Left renal cortex interstitium (tissue), 4 donors: ENCODE measurements at regions not wholly inside any gene's neighbourhood (a gene's known extent, or its start where the extent isn't known, plus 50 kb on each side); places are given as distances from the start of the nearest gene placed in this dataset.
"Not testable (repeated sequence)": the region's sequence is repeated elsewhere in the genome, so short reads cannot be mapped to it uniquely, and the experiment has no call there.

Source experiments
- DNase-seq, 4 donors: peaks; one replicate each; pipeline ENCODE4 v3.0.0-alpha.2; 2013; ENCODE audit warnings: low read depth in 4 of 4, low spot score in 2 of 4, missing footprints in 1 of 4

DNA sequence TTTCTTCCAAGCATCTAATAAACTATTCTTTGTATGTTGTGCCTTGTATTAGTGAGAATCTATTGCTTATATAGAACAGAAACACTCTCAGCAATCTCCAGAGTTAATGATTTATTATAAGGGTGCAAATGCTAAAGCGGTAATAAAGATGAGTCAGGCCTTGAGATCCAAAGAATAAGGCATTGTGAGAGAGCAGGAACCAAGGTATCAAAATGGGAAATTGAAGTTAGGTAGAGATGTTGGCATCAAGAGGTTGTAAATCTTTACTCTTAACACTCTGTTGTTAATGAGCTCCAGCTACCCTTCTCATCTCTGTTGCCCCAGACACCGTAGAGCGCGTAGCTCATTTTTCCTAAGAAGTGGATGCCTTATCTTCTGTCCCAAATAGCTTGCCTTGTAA lies 375.2 kb downstream of the ARL4A start:
- no peak for DNase-seq

DNA sequence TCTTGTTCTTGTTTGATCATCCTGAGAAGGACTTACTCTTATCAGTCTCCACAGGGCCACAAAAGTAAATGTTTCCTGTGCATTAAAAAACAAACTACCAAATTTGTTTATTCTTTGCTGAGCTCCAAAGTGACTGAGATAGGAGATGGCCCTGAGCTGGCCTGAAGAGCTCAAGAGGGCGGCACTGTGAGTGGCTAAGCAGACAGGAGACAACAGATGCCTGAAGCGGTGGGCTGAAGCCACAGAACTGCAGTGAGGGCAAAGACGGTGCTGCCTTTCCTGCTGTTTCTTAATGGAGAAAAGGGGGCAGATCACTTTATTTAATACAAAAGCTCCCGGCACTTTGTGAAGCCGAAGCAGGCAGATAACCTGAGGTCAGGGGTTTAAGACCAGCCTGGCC lies 379.6 kb downstream of the ARL4A start:
- DNase-seq: no peak

DNA sequence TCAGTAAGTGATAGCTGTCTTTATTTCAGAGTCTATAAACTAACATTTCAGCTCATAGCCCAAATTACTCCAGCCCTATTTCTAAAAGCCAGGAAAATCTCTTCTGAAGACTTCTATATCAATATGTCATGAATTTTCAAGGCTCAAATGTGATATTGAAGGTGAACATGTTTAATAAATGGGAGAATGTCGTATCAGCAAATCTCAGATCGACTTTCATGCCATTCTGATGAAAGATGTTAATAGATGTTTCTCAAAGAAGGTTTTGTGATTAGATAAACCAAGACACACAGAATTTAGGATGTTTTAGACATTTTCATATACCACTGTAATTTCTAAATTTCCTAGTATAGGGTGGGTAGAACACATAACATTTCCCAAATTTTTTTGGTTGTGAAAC lies 380.6 kb downstream of the ARL4A start:
- no peak for DNase-seq

DNA sequence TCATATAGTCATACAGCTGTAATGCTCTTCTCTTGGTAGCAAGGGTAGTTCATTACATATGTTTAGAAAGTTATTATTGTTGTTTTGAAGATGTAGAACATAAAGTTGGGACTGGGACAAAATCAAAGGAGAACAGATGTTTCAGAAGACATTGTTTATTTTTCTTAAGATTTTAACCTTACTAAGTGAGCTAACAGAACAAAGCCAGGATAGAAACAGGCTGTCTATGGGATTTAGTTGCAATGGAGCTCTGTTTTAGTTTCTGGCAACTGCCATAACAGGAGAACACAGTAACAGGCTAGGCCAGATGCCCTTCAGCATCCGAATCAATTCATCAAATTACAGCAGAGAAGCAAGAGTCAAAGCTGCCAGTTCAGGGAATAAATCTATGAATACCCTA lies 382.4 kb downstream of the ARL4A start:
- DNase-seq: no peak

DNA sequence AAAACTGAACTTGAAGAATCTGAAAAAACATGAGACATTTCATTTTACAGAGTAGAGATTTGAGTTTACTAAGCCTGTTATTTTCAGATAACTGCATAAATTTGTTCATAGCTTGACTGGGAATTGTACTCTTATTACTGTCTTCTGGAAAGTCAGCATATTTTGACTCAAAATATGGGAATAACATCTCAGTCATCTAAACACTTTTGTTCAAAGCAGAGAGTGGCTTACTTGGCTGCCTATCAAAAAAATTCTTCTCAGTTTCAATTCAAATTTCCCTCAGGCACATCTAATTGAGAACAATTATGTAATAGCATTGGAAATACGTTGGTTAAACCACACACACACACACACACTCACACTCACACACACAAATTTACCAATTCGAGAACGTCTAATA lies 384.6 kb downstream of the ARL4A start:
- DNase-seq: no peak

DNA sequence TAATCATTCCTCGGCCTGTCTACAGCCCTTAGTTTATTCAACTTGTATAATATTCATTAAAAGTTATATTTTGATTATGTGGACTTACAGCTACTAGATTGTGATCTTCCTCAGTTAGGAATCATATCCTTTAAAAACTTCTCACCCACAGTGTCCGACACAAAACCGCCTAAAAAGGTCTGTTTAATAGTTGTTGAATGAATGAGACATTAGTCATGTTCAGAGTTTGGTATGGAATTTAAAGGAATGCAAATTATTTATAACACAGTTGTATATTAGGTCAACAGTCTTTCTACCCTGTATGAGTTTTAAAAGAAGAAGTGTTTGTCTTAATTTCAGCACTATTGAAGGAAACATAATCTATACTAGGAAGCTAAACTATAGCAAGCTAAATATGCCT lies 390.0 kb downstream of the ARL4A start:
- no peak for DNase-seq

DNA sequence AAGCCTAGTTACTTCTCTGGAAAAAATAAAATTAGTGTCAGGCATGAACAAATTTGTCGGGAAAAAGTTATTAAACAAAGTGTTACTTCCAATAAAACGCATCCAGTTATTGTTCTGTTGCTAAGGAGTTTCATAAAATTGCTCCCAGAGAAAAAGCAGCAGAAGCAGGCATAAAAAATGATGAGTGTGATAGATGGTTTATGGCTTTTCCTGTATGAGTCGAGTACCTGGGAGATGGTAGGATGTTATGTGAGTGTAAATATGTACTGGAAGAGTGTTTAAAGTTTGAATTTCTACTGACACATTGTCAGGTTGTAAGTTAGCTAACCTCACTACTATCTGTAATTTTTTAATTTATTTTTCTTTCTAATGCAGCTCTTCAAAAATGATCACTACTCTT lies 390.7 kb downstream of the ARL4A start:
- no peak for DNase-seq

DNA sequence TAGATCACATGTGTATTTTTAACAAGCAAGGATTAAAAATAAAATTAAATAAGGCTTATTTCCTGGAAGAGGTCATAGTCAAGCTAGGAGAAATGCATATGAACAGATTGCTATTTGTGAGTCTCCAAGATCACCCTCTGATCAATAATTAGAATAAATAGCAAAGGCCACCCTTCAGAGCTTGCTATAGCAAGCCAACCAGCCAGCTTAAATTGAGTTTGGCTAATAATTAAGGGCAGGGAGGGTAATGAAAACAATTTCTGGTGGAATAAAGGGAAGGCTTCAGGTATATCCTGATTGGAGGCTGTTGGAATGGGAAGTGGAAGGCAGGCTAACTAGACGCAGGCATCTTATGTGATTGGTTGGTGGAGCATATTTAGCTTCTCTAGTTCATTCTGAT lies 403.5 kb downstream of the ARL4A start:
- DNase-seq: no peak

DNA sequence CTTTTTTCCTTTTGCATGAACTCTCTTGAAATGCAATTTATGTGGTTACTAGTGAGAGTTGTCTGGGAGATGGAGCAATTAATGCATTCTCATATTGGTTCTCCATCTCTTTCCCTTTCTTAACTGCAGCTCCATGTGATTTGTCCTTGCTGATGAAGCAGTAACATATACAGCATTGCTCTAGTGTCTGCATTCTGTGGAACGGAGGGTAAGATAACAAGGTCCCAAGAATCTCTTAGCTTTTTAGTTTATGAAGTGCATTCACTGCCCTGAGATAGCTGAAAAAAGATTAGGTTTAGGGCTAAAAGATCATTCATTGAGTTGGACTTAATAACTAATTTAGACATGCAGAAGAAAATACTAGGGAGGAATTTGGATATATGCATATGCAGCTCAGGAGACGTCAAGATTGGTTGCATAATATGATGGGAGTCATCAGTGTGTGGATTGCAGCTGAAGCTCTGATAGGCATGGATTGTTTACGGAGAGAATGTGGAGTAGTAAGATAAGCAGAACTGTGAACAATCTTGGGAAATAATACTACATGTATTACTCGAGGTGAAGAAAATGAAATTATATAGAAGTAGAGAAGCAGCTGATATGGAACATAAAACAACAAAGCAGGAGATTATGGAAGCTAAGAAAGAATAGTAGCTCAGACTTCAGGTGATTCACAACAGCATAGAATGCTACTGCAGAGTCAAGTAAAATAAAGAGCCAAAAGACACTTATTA lies 404.7 kb downstream of the ARL4A start:
- no peak for DNase-seq

DNA sequence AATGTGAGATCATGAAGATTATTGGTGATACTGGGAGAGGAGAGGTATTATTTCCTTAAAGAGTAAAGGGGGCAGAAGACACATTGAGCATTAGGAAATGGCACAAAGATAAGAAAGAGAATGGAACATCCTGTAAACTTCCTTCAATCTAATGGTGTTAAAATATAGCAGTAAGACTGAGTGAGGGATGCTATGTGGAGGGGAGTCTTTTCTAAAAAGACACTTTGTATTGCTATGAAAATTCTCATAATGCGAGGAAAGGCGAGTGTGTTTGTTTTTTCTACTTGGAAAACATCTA lies 405.2 kb downstream of the ARL4A start:
- no peak for DNase-seq

DNA sequence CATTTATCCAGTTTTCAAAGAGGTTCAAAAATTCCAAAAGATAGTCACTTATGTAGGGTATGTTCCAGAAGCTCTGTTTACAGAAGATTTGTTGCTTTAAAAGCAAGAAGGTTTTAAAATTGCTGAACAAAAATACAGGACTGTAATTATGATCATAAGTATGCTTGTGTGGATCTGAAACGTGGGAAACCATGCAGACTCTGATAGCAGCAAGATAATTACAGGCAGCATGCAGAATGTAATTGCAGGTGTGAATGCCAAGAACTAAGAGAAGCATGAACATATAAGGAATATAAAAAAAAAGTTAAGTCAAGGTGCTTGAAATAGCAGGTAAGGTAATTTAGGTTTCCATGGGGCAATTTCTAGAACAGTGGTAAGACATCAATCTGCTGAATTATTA lies 405.7 kb downstream of the ARL4A start:
- DNase-seq: no peak

DNA sequence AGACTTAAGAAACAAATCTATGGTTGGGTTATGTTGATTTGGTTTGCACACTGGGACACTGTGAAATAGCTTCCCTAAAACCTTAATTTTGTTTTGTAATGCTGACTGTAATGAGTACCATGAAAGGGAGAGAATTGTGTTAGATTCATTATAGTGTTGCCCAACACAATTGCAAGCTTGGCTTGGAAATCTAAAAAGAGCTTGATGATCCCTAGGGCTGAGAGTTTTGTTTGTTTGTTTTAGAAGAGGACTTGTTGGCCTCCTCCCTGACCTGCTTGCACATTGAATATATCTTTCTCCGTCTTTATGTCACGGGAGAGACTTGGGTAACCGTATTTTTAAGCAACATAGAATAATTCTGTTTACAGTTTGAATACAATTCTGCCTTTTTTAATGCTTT lies 410.1 kb downstream of the ARL4A start:
- DNase-seq: no peak

DNA sequence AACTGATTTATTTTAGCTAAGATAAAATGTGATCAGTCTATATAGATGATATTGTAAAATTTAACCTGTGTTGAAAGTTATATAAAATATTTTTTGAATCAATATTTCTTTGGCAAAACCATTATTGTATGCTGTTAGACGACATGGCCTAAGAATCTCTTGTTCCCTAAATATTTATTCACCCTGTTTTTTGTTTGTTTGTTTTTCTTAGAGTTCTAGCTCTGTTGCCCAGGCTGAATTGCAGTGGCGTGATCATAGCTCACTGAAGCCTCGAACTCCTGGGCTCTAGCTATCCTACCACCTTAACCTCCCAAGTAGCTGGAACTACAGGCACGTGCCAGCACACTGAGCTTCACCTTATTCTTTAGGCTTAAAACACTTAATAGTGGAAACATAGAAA lies 410.7 kb downstream of the ARL4A start:
- no peak for DNase-seq

DNA sequence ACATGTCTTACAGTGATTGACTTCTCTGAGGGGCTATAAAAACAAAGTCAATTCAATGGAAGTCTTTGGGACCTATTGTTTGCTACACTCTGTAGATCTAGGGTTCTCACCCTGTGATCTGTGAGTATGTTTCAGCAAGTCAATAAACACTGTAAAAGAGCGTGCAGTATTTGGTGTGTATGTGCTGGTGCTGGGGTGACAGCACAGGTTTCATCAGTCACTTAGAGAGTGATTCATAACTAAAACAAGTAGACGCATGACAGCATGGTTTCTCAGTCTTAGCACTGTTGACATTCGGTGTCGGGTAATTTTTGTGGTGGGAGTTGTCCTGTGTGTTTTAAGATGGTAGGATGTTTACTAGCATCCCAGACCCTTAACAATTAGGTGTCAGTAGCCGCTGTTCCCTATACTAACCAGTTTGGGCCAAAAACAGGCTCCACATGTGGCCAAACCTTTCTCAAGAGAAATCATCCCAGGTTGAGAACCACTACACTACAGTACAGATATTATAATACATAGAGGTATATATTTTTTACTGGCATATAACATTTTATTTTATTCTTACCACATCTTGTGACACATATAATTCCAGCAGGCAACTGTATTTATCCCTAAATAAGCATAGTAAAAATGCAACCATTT lies 411.8 kb downstream of the ARL4A start:
- DNase-seq: no peak

DNA sequence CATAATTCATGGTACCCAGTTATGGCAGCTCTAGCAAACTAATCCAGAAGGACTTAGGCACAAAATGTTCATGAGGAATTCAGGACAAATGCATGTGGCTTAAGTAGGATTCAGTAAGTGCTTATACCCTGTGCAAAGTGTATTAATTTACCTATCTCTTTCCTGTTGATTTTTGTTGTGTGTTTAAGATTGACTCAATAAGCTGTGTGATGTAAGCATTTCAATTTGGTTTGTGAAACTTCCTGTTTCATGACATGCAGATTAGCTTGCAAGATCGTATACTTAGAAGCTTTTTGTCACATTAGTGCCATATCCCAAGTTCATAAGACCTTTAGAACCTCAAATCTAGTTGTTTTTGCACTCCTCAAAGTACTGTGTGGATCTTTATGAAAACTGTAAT lies 416.7 kb downstream of the ARL4A start:
- no peak for DNase-seq

DNA sequence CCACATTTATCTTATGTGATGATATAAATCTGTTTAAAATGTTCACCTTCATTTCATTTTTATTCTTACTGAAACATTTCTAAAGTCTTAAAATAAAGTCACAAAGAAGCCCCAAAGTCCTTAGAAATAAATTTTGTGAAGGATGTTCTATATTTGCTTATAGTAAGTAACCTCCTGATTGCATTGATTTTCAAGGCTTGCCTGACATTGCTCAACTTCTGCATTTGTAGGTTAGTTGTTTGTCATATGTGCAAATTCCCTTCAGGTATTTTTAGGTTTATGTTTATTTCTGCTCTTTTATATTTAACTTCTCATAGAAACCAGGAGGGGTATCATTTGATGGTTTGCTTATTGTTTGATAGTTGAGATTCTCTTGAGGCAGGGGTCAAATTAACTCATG lies 417.8 kb downstream of the ARL4A start:
- DNase-seq: no peak

DNA sequence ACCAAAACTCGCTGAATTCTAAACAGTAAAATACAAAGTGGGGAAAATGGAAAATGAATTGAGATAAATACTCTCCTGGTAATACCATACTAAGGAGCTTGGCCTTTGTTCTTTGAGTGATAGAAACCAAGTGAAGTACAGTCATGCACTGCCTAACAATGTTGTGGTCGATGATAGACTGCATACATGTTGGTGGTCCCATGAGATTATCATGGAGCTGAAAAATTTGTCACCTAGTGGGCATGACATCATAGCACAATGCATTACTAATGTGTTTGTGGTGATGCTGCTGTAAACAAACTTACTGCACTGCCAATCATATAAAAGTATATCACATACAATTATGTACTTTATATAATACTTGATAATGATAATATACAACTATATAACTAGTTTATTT lies 419.1 kb downstream of the ARL4A start:
- DNase-seq: no peak

DNA sequence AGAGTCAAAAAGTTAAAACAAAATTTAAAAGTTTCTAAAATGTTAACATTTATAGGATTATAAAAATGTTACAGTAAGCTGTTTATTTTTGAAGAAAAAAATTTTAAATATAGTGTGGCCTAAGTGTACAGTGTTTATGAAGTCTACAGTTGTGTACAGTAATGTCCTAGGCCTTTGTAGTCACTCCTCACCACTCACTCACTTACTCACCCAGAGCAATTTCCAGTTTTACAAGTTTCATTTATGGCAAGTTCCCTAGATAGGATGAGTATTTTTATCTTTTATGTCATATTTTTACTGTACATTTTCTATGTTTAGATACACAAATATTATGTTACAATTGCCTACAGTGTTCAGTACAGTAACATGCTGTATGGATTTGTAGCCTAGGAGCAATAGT lies 419.9 kb downstream of the ARL4A start:
- no peak for DNase-seq

DNA sequence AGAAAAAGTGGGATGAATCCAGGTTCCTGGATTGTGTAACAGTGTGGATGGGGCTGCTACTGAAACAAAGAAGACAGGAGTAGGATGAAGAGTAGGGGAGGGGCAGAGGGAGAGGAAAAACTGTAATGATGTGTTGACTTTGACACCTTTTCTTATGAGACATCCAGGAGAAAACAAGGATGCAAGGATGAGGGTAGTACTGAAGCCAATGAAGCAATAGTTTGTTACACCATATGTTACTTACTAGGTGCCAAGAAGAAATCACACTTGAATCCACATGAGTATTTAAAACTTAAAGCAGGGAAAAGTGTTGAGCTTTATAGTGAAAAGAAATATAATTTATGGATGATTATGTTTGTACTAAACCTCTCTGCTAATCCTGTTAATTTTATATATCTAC lies 420.6 kb downstream of the ARL4A start:
- DNase-seq: no peak

DNA sequence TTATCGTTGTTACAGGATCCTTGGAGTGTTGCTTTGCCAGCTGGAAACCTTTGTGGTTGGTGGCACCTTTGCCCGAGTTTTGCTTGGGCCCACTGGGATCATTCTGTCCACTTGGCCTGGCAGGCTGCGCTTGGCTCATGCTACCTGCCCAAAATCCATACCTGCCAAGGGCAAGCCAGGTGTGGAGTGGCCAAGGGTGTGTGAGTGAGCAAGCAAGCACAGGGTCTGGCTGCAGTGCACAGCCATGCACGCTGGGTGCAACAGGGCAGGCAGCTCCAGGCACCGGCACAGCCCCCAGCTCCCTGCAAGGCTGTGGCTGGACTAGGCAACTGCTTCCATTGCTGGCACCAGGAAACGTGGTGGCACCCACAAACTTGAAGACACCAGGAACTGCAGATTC lies 421.8 kb downstream of the ARL4A start:
- DNase-seq: no peak

DNA sequence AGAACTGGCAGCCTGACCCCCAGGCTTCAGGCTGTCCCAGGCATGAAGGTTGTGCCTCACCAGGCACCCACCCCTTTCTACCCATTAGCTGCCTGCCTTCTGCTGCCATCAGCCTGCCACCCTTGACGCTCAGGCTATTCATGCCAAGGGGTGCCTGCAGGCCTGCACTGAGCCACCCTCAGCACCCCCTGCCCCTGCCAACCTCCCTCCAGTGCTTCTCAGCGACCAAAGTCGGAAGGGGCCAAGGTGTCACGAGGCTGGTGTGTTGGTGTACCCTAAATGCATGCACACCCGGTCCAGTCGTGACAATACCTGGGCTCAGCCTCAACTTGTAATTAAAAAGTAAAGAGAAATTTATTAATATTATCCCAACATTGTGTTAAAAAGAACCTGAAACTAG lies 422.7 kb downstream of the ARL4A start:
- DNase-seq: no peak

DNA sequence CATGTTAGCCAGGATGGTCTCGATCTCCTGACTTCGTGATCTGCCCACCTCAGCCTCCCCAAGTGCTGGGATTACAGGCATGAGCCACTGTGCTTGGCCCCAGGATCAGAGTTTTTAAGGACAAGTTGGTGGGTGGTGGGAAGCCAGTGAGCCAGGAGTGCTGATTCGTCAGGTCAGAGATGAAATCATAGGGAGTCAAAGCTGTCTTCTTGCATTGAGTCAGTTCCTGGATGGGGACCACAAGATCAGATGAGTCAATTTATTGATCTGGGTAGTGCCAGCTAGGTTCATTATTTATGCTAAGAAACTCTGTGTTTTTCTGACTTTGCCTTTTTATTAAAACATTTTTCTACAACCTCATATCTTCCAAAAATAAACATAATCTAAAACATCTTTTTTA lies 423.8 kb downstream of the ARL4A start:
- DNase-seq: no peak

DNA sequence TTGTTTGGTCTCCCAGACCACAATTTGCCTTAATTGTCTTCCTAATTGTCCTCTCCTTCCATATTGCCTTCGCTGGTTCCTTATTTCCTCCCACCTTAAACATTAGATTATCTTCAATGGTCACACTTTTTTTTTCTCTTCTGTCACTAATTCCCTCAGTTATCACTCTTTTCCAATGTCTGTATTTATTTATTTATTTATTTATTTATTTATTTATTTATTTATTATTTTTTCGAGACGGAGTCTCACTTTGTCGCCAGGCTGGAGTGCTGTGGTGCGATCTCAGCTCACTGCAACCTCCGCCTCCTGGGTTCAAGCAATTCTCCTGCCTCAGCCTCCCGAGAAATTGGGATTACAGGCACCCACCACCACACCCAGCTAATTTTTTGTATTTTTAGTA lies 426.8 kb downstream of the ARL4A start:
- DNase-seq: not testable (repeated sequence)
